Amygdala (tissue), 56 donors: ENCODE measurements at regions not wholly inside any gene's neighbourhood (a gene's known extent, or its start where the extent isn't known, plus 50 kb on each side); places are given as distances from the start of the nearest gene placed in this dataset.

Experiments used
- DNase-seq, 56 donors: peaks; one replicate each; lab custom pipeline; 2025; lab: John Stamatoyannopoulos, UW

- no peak for DNase-seq
Measured at GRCh38 chr2:52805901-52806410, 961.6 kb upstream of the CHAC2 start.

- no peak for DNase-seq
Measured at GRCh38 chr2:52794581-52794980, 973.0 kb upstream of the CHAC2 start.

GRCh38 chr2:52779446-52779845 is 988.2 kb upstream of the CHAC2 start:
- DNase-seq: no peak

- DNase-seq: no peak
Measured at GRCh38 chr2:52776571-52776970, 991.0 kb upstream of the CHAC2 start.

- no peak for DNase-seq
Measured at GRCh38 chr2:52775674-52776073, 991.9 kb upstream of the CHAC2 start.

GRCh38 chr2:52765735-52766134 is 1001.9 kb upstream of the CHAC2 start:
- DNase-seq: no peak

- no peak for DNase-seq
Measured at GRCh38 chr2:52749764-52750163, 1017.8 kb upstream of the CHAC2 start.

GRCh38 chr2:52745144-52745543 is 1022.5 kb upstream of the CHAC2 start:
- no peak for DNase-seq

GRCh38 chr2:52732849-52733395 is 1034.7 kb upstream of the CHAC2 start:
- no peak for DNase-seq

- DNase-seq: no peak
Measured at GRCh38 chr2:52724585-52724984, 1043.0 kb upstream of the CHAC2 start.

GRCh38 chr2:52717836-52718235 is 1049.8 kb upstream of the CHAC2 start:
- no peak for DNase-seq

- DNase-seq: no peak
Measured at GRCh38 chr2:52710810-52711618, 1056.6 kb upstream of the CHAC2 start.

- DNase-seq: no peak
Measured at GRCh38 chr2:52704251-52704650, 1063.4 kb upstream of the CHAC2 start.

GRCh38 chr2:52703004-52703403 is 1064.6 kb upstream of the CHAC2 start:
- no peak for DNase-seq

GRCh38 chr2:52698408-52698807 is 1069.2 kb upstream of the CHAC2 start:
- DNase-seq: no peak

- DNase-seq: no peak
Measured at GRCh38 chr2:52697690-52698089, 1069.9 kb upstream of the CHAC2 start.

- no peak for DNase-seq
Measured at GRCh38 chr2:52695731-52696130, 1071.9 kb upstream of the CHAC2 start.

GRCh38 chr2:52686935-52687334 is 1080.7 kb upstream of the CHAC2 start:
- DNase-seq: no peak

GRCh38 chr2:52676056-52676455 is 1091.5 kb upstream of the CHAC2 start:
- DNase-seq: no peak

- DNase-seq: no peak
Measured at GRCh38 chr2:52668724-52669123, 1098.9 kb upstream of the CHAC2 start.

- DNase-seq: no peak
Measured at GRCh38 chr2:52659546-52659945, 1108.1 kb upstream of the CHAC2 start.

GRCh38 chr2:52658598-52658997 is 1109.0 kb upstream of the CHAC2 start:
- DNase-seq: no peak
